HG02642 (cell line): ENCODE measurements at regions not wholly inside any gene's neighbourhood (a gene's known extent, or its start where the extent isn't known, plus 50 kb on each side); places are given as distances from the start of the nearest gene placed in this dataset.
"Not testable (repeated sequence)": the region's sequence is repeated elsewhere in the genome, so short reads cannot be mapped to it uniquely, and the experiment has no call there.

Source experiments
- ATAC-seq: cut with Tn5 transposase; IDR thresholded peaks from one replicate; pipeline ENCODE4 v1.9.1; 2021; ENCODE audit warnings: mild to moderate bottlenecking; ENCODE audit not compliant: unreplicated experiment, poor library complexity

DNA sequence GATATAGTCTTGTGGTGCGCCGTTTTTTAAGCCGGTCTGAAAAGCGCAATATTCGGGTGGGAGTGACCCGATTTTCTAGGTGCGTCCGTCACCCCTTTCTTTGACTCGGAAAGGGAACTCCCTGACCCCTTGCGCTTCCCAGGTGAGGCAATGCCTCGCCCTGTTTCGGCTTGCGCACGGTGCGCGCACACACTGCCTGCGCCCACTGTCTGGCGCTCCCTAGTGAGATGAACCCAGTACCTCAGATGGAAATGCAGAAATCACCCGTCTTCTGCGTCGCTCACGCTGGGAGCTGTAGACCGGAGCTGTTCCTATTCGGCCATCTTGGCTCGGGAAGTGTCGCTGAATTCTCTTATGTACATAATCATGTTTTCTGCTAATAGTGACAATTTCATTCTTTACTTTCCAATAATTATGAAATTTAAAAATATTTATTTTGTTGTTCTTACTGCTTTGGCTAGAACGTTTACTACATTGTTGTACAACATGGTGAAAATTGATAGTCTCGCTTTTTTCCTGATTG is 61.2 kb upstream of the MINDY3 start:
- ATAC-seq: not testable (repeated sequence)

DNA sequence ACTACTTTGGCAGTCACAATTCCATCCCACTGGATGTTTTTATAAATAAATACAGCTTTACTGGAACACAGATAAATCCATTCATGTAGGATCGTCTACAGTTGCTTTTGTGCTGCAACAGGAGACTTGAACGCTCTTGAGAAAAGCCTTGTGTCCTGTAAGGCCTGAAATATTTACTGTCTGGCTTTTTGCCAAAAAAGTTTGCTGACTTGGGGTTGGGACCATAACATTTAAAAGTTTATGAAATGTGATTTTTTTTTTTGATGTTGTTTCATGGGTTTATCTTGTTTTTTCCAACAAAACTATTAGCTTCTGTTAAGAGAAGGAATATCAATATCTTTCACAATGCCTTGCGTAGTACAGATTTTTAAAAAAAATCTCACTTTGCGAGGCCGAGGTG is 71.1 kb upstream of the MINDY3 start:
- no peak for ATAC-seq

GRCh38 chr10:15939543-15939942 is 79.2 kb upstream of the MINDY3 start:
- ATAC-seq: not testable (repeated sequence)

- no peak for ATAC-seq
These were observed 83.1 kb upstream of the MINDY3 start for GRCh38 chr10:15943426-15943825.

DNA sequence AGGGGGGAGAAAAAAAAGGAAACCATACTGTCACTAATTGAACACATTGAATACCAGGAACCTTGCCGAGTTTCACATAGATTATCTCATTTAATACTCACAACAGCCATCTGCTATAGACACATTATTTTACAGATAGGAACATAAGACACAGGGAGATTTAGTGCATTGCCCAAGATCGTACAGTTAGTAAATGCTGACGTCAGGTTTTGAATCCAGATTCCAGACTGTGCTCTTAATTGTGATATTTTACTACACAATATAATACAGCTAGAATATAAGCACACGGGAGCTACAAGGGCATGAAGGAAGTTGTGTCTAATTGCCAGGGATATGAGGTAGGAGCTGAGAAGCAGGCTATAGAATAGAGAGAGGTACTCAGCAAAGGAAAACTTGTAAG is 93.9 kb upstream of the MINDY3 start:
- no peak for ATAC-seq

DNA sequence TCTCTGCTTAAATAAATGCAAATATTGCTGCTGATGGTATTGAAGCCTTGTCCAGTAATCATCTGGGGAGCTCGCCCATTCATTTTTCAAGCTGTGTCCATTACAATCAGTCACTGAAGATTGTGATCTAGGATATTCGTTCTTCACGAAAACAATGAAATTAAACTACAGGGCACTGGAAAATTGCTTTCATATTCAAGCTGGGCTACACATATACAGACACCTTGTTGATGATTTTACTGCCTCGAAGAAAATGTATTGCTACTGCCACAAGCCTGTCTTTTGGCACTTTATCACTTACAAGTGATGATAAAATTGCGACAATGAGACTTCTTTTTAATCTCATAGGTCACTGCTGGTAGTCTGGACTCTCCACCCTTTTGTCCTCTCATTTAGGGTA is 100.0 kb upstream of the MINDY3 start:
- no peak for ATAC-seq

DNA sequence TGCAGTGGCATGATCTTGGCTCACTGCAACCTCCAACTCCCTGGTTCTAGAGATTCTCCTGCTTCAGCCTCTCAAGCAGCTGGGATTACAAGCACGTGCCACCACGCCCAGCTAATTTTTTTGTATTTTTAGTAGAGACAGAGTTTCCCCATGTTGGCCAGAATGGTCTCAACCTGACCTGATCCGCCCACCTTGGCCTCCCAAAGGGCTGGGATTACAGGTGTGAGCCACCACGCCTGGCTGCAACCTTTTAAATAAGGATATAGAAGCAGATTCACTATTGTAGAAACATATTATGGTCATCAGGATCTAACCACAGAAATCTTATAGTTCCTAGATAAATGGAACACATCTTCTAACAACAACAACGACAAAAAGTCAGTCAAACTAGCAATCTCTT is 112.4 kb upstream of the MINDY3 start:
- not testable (repeated sequence) for ATAC-seq

DNA sequence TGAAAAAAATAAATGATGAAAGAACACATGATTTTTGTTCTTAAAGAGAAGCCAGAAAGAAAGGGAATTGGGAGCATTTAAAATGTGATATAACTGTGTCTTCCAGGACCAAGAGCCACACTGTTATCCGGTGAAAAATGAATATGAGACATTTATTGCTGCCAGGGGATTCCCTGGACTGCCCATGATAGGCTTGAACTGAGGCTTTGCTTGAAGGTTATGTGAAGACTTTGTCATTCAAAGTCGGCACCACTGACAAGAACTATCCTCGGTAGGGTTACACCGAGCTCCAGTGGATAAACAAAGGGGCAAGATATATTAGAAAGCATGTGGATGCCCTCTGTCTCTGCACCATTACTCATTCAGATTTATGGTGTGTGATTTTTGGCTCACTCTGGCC is 125.4 kb upstream of the MINDY3 start:
- ATAC-seq: no peak

DNA sequence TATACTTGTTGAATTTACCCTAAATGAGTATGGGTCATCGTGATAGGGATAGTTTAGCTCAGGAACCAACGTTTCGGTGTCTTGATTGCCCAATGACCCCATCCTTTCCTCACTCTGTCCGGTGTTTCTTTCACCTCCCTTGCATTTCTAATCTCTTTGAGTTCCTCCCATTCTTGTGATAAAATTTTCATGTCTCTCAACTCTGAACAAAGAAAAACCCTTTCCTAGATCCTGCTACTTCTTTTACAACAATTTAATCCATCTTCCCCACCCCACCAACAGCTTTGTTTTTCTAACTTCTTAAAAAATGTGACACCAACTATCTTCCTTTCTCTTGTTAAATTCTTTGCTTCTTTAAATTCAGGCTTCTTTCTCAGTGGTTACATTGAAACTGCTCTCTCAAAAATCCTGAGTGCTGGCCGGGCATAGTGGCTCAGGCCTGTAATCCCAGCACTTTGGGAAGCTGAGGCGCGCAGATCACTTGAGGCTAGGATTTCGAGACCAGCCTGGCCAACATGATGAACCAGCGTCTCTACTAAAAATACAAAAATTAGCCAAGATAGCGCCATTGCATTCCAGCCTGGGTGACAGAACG is 130.3 kb upstream of the MINDY3 start:
- ATAC-seq: no peak

DNA sequence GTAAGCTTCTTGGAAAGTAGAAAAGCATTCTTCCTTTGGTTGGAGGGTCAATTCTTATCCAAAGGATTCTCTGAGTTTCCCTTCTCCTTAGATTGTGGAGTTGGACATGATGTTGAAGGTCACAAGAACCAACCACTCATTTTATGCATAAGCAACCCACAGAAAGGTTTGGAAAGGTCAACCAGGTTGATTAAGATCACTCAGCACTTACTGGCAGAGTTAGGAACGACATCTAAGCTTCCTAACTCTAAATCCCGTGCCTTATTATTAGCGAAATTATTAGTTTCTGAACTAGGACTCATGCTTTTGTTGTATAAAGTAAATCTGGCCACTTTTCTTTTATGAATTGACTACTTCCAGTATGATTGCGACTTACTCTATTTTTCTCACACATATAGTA is 137.0 kb upstream of the MINDY3 start:
- ATAC-seq: no peak

DNA sequence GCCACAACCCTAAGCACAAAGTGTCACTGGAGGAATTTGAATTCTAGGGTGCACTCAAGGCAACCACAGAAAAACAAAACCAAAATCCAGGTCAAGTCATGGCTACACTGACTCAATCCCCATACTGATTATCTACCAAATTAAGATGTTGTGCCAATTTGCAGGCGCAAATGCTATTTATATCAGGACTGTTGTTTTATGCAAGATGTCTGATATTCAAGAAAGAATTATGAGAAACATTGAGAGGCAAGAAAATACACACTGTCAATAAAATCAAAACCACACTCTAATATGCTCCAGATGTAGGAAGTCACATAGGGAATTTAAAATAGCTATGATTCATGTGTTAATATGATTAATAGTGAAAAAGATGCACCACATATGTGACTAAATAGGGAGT is 141.3 kb upstream of the MINDY3 start:
- no peak for ATAC-seq

DNA sequence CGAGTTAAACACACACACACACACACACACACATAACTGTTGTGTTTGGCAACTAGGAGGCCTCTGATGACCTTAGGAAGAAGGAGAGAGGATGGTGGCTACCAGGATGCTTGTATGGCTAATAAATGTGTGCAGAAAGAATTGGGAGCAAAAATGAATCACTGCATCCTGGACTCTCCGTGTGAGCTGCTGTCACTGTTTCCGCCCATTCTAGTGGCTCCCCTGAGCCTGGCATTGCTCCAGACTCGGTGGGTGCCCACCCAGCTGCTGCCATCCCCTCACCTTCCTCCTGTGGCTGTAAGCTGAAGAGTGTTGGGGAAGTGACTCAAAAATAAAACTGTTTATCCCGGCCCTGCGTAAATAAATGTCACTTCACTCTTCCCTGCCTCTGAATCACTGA is 149.5 kb upstream of the MINDY3 start:
- ATAC-seq: no peak

DNA sequence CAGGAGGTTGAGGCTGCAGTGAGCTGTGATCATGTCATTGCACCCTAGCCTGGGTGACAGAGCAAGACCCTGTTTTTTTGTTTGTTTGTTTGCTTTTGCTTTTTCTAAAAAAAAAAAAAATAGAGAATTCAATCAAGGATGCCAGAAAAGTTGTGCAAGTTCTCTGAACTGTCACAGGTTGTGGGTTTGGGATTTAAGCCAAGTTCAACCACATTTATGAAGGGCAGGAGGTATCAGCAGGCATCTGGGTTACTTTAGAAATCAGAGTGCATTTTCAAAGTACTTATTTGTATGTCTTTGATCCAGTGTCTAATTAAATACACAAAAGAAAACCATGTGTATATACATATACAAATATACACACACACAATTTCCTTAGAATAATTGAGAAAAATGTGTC is 151.2 kb upstream of the MINDY3 start:
- ATAC-seq: no peak

GRCh38 chr10:16014469-16014868 is 154.2 kb upstream of the MINDY3 start:
- ATAC-seq: no peak

- ATAC-seq: no peak
These were observed 156.4 kb upstream of the MINDY3 start for GRCh38 chr10:16016688-16017087.

DNA sequence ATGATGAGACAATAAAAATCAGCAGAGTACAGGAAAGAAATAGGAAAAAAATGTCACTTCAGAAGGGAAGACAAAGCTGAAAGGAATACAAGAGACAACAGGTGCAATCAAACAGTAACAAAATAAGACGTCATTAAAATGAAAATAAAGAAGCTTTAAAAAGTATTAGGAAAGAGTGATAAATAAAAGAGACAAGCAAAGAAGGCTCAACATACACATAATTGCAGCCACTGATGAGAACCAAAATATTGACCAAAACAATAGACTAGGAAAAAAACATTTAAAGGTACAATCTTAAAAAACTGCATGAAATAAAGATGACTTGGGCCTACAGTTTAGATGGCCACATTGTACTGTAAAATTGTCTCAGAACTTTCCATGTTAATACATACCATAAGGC is 160.5 kb upstream of the MINDY3 start:
- no peak for ATAC-seq

DNA sequence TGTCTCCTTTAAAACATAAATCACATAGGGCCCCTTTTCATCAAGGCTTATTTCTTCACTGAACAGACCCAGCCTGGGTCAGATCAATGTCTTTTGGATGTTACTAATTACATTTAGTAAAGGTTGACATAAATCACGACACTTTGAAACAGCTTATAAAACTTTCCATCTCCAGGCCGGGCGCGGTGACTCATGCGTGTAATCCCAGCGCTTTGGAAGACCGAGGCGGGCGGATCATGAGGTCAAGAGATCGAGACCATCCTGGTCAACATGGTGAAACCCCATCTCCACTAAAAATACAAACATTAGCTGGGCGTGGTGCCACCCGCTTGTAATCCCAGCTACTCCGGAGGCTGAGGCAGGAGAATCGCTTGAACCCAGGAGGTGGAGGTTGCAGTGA is 166.5 kb upstream of the MINDY3 start:
- ATAC-seq: not testable (repeated sequence)

- no peak for ATAC-seq
These were observed 170.3 kb upstream of the MINDY3 start for GRCh38 chr10:16030562-16030961.

GRCh38 chr10:16049050-16049449 is 188.7 kb upstream of the MINDY3 start:
- no peak for ATAC-seq

DNA sequence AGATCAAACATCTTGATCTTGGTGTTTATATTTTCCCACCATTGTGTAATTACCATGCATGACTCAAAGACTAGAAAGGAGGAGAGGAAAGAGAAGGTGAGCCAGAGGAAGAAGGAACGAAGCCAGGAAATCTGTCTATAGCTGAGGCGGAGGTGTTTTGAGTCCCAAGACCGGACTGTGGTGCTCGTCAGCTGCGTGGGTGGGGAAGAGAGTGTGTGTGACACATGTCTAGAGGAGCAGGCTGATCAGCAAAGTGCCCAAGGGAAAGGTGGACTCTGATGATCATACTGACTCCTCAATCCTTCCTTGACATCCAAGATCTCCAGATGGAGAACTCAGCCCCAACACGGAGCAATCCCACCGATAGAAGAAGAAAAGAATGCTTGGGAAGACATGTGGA is 189.5 kb upstream of the MINDY3 start:
- ATAC-seq: no peak

GRCh38 chr10:16063350-16063749 is 203.0 kb upstream of the MINDY3 start:
- ATAC-seq: no peak

- not testable (repeated sequence) for ATAC-seq
These were observed 223.2 kb upstream of the MINDY3 start for GRCh38 chr10:16083551-16083950.

GRCh38 chr10:16105082-16105481 is 244.8 kb upstream of the MINDY3 start:
- no peak for ATAC-seq
